Keratinocyte (primary cell): ENCODE measurements at regions not wholly inside any gene's neighbourhood (a gene's known extent, or its start where the extent isn't known, plus 50 kb on each side); places are given as distances from the start of the nearest gene placed in this dataset.

Source experiments
- CTCF ChIP-seq, 3 experiments: IDR thresholded peaks in 1 of 3; conservative IDR thresholded peaks in 1 of 3; optimal IDR thresholded peaks in 1 of 3; 2 replicates in 2 of 3; 3 replicates in 1 of 3; pipeline versions ENCODE3 to v1.5.1; 2011; ENCODE audit warnings: low read length in 3 of 3, mild to moderate bottlenecking in 3 of 3, moderate library complexity in 2 of 3, control low read depth in 1 of 3, inconsistent platforms in 1 of 3; ENCODE audit not compliant: insufficient read depth in 2 of 3; ENCODE audit errors: extremely low read depth in 1 of 3
- EZH2 ChIP-seq: IDR thresholded peaks from one replicate; pipeline ENCODE4 v1.6.1; 2012; ENCODE audit warnings: inconsistent platforms, mild to moderate bottlenecking, low read length, moderate library complexity

- no peak for TF ChIP-seq CTCF (optimal IDR thresholded peaks at IDR 0.05 in 1 of 3, IDR thresholded peaks at IDR 0.05 in 1 of 3, conservative IDR thresholded peaks at IDR 0.05 in 1 of 3; ENCODE audit: extremely low read depth in 1 of 3, insufficient read depth in 2 of 3, low read length in 3 of 3)
- TF ChIP-seq EZH2 = no peak
Measured at GRCh38 chr17:77877646-77878355, 80.7 kb upstream of the TNRC6C start.
